Head of caudate nucleus (tissue), 42 donors: ENCODE measurements at regions not wholly inside any gene's neighbourhood (a gene's known extent, or its start where the extent isn't known, plus 50 kb on each side); places are given as distances from the start of the nearest gene placed in this dataset.

Source experiments
- DNase-seq, 42 donors: peaks; one replicate each; pipeline versions ENCODE4 v3.0.0 to v3.0.0-alpha.2; 2020 to 2021; ENCODE audit warnings: mixed read lengths in 7 of 42
- intact Hi-C: fragments of 100-400 bp; cut with DNase I; formaldehyde crosslinking; loops from one replicate; pipeline ENCODE4 v1.15.0; 2022

DNA sequence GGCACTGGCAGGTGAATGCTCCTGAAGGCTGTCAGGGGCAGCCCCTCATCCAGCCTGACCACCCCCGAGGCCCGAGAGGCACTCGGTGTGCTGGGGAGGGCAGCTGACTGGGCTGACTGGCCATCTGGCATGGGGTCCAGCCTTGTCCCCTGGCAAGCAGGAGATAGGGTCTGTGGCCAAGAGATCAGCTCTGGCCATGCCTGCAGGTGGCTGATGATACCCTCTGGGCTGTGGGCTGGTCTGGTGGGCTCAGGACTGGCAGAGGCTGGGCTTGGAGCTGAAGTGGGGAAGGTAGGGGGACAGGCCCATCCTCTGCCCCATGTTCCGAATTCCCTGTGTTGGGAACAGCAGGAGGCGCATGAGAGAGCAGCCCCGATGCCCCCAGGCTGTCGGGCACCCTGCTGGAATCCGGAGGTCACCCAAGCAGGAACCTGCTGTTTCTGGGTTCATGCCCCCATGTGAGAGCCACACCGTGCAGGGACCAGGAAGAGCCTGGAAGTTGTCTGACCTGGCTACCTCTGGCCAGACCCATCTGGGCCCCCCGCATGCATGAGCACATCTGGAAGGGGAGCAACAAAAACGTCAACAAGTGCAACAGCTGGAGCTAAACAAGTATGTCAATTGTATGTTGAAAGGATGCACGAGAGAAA lies 527.0 kb downstream of the TBC1D22A start:
- DNase-seq: peak in 2 of 42 donors; percentile 2 to 16
- intact Hi-C loops: no loop called here

DNA sequence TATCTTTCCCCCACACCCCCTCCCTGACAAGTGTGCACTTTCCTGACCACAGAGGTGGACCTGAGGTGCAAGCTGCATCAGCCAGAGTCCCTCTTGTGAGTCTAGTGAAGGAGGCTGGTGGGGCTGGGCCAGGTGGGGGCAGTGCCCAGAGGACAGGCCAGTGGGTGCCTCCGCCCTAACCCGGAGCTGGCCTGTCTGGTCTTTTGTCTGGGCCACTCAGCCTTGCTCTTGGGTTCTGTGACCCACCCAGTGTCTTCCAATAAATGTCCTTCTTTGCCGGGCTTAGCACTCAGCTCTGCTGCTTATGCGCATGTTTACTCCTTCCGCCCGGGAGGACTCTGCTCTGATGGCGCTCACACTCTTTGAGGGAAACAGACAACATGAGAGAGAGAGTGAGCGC lies 526.2 kb downstream of the TBC1D22A start:
- DNase-seq: peak in 3 of 42 donors; percentile 4 to 12 (median 5)
- intact Hi-C loops: no loop called here

DNA sequence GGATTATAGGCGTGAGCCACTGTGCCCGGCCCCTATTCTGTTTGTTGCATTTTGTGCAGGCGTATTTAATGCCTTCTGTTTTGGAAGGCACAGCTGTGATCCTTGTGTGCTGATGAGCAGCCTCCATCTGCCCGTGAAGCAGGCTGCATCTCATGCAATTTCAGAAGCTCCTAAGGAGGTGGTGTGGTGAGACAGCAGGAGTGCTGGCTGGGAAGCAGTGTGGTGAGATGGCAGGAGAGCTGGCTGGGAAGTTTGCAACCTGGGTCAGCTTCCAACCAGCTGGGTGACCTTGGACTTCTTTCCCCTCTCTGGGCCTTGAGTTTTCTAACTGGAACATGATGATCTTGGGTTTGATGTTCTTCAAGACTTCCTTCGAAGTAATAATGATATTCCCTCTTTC lies 525.1 kb downstream of the TBC1D22A start:
- intact Hi-C loops: no loop called here
- no peak for DNase-seq

DNA sequence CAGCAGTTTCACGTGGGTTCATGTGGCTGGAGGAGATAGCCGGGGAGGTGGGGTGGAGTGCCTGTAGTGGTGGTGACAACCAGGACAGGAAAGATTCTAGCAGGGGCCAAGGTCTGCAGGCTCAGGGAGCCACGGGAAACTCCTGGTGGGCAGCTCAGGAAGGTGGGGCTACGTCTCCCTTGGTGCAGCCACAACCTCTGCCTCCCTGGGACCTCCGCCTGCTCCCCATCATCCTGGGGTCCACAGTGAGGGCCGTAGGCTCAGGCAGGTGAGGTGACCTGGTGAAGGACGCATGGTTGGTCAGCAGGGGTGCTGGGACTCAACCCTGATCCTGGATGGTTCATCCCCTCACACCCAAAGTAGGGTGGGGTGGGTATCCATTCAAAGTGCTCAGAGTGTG lies 524.1 kb downstream of the TBC1D22A start:
- intact Hi-C loops: no loop called here

DNA sequence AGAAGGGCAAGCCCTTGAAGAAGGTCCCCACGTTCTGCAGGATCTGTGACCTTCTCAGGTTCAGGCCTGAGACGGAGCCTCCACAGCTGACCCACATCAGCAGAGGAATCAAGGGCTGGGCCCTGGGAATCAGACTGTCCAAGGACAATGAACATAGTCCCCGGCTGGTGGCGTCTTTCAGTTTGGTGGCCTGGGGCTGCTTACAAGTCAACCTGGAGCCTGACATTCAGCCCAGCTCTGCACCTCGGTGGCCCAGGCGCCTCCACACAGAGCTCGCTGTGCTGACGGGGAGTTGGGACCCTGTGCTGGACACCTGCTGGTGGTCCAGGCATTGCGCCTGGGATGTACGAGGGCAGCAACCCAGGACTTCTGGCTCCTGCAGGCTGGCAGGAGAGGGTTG lies 523.5 kb downstream of the TBC1D22A start:
- intact Hi-C loops: no loop called here
- DNase-seq: no peak

More for the DNA sequence above, 524.1 kb downstream of the TBC1D22A start:
- no peak for DNase-seq

DNA sequence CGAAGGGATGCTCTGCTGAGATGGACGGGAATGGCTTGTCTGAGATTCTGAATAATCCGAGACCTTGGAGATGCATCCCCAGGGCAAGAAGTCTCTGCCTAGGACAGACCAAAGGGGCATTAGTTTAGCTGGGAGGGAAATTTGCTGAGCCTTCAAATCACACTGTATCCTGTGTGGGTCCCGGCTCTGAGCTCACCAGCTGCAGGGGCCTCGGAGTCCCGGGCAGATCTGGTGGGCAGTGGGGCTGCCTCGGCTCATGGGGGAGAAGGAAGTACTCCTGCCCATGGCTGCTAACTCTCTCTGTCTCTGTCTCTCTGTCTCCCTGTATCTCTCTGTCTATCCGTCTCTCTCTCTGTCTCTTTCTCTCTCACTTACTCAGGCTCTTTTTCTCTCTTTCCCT lies 522.4 kb downstream of the TBC1D22A start:
- DNase-seq: no peak
- intact Hi-C loops: no loop called here

DNA sequence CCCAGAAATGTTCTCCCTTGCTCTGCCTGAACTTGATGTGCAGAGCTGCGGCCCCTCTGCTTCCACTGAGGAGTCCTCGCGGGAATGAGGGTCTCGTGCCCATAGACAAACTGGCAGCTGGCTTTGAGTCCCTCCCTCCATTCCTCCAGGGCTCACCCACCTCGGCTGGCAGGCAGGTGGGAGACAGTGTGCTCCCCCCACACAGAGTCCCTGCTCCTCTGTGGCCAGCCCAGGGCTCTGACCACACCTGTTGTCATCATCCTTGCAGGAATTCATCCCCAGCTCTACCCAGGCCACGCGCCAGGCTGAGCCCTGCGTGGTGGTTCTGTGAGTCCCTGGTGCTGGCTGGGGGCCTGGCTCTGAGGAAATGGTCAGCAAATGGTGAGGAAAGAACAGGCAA lies 521.9 kb downstream of the TBC1D22A start:
- intact Hi-C loops: no loop called here
- no peak for DNase-seq

DNA sequence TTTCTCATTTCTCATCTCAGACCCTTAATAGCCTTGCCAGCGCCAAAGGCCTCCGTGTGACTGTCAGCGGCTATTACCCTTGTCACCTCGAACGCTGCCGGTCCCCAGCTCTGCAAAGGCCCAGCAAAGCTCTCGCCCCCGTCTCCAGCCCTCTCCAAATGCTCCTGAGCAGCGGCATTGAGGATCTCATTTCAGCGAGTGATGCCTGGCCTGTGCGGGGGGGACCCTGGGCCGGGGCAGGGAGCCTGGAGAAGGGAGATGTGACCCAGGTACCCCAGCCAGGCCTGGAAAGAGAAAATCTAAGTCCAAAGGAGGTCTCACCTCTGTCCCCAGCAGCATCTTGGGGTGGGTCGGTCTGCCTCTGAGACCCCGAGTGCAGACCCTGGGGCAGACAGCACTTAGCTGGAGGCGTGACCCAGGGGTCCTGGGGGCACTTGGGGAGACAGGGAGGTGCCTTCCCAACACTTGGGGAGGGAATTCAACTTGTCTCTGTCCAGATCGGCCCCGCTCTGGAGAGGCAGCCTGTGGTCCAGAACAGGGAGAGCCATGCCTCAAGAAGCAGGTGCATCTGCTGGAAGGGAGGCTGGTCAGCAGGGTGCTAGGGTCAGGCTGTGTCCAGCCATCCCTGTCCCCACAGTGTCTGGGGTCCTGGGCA lies 521.3 kb downstream of the TBC1D22A start:
- intact Hi-C loops: no loop called here
- DNase-seq: no peak

DNA sequence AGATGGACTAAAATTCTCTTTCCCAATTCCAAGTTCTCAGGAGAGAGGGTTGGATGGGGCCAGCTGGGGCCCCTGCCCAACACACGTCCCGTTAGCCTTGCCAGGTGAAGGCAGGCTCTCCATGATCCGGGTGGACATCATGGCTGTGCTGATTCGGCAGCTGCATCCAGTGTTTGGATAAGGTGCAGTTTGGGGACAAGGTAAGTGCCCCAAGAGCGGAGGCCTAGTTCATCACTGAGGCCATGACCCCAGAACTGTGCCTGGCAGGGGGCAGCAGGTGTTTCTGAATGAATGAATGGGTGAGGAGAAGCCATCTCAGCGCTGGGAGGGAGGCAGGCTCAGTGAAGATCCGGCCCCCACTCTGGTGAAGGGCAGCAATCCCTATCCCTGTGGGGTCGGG lies 520.4 kb downstream of the TBC1D22A start:
- no peak for DNase-seq
- intact Hi-C loops: no loop called here

DNA sequence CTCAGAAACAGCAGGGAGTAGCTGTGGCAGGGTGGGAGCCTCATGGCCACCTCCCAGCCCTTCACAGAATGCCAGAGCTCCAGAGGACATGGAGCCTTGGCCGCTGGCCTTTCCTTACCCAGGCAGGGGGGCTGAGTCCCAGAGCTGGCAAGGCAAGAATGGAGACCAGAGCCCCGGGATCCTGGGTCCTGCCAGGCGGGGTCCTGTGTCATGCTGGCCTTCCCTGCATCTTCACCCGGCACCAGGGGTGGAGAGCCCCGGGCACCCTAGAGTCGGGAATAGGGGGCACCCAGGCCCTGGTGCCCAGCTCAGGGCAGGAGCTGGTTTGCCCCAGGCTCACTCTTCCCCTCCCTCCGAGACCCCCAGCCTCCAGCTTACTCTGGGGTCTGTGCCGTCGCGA lies 519.9 kb downstream of the TBC1D22A start:
- intact Hi-C loops: no loop called here
- no peak for DNase-seq

DNA sequence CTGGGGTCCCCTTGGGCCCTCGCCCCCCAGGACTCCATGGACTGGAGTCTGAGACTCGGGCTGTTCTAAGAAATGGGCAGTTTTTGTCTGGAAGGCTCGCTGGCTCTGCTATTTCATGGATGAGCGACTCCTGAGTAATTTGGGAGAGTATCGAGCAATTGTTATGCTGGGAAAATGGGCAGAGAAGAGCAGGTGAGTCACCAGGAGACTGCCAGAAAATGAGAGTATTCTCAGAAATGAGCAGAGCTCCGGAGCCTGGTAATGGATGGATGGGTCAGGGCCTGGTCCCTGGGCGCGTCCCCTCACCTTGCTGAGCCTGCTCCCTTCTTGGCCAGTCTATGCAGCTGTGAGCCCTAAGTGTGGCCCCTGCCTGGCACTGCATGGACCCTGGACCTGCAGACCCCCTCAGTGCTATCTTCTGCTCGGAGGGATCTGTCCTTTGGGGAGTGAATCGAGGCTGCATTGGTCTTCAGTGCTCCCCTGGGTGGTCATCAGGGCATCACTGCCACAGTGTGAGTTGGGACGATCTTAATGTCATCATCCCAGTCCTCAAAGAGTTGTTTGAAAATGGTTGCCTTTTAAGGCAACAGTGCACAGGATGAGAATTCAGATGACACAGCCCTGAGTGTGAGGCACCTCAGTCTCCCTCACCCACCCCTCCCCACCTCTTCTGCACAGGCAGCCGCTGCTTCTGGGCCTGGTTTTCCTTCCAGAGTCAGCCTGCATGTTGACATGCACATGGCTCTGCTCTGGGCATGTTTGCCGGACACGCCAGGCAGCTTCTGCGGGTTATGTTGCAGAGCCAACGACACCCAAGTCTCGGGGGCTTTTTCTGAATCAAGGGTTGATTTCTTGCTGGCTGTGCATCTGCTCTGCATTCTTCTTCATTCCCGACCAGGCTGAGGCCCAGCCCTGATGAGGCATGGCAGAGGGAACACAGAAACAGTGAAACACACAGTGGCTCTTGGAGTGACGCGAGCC lies 519.0 kb downstream of the TBC1D22A start:
- intact Hi-C loops: no loop called here
- no peak for DNase-seq

DNA sequence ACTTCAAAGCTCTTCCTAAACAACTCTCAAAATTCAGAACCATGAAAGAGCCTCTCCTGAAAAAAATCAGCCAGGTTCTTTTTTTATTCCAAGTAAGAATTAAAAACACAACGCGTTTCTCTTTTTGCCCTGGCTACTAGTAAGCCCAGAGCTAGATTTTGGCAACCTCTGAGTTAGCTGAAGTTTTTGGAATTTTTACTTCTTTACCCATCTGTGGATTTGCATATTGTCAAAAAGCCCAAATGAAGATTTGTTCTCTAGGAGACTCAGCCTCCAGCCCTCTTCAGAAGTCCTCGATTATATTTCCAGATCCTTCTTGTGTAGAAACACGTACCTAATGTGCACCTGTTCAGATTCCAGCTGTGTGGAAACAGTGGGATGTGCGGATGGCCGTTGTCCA lies 517.9 kb downstream of the TBC1D22A start:
- intact Hi-C loops: no loop called here
- no peak for DNase-seq

DNA sequence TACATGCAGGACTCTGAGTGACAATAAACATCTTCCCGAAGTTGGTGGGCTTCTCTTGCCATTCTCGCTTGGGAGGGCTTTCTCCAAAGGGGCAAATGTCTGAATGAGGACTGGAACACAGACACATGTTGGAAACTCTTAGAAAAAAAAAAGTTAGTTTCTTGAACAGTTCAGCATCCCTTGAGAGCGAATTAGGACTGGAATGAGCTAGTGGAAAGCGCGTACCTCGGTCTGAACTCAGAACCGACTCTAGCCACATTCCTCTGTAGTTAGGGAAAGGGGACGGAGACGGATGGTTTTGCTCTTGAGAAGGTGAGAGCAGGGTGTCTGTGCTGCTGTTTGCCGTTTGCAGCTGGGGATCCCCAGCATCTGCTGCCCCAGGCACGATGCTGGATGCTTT lies 517.3 kb downstream of the TBC1D22A start:
- intact Hi-C loops: no loop called here
- DNase-seq: no peak

DNA sequence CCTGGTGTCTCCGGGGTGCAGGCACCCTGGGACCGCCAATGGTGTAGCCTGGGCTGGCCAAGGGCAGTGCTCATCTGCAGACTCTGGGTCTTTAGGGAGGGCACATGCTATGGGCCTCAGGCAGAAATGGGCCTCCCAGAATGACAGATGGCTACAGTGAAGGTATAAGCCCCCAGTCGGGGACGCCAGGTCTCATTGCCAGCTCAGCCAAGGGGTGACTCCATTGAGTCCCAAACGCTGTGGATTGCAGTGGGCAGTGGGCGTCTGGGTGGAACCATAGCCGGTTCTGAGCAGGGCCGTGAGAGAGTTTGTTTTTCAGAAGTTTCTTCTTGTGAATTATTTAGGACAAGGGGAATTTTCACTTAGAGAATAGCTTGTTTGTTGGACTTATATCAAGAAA lies 516.9 kb downstream of the TBC1D22A start:
- intact Hi-C loops: no loop called here
- no peak for DNase-seq

DNA sequence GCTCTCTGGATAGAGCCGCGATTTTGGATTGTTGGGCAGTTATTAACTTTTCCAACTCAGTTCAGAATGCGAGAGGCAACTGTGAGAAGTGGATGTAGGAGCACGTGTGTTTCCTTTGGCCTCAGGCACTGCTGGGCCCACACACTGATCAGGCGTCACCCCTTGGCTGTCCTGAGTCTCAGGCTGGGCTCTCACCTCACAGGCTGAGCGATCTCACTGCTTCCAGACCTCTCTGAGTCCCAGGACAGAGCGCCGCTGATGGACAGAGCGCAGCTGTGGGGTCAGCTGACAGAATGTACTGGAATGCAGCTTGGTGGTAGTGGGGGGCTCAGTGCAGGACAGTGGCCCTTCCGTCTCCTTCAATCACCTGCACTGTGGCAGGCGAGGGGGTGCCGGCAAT lies 516.2 kb downstream of the TBC1D22A start:
- intact Hi-C loops: no loop called here

DNA sequence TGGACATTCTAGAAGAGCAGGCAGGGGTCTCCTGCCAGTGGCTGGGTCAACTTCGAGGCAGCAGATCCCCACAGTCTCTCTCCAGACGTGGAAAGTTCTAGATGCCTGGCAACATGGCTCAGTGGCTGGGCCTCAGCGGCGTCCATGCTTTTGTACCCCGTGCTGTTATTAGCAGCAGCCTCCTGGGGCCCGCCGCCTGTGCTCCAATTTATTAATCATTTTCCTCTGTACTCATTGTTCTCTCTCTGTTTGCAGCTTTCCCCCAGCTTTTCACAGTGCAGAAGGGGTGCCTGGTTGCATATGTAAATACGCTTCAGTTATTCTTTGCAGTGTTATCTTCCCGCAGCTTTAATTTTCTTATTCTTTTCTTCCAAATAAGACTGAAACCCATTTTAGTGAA lies 515.1 kb downstream of the TBC1D22A start:
- DNase-seq: no peak

More for the DNA sequence above, 516.2 kb downstream of the TBC1D22A start:
- DNase-seq: no peak

DNA sequence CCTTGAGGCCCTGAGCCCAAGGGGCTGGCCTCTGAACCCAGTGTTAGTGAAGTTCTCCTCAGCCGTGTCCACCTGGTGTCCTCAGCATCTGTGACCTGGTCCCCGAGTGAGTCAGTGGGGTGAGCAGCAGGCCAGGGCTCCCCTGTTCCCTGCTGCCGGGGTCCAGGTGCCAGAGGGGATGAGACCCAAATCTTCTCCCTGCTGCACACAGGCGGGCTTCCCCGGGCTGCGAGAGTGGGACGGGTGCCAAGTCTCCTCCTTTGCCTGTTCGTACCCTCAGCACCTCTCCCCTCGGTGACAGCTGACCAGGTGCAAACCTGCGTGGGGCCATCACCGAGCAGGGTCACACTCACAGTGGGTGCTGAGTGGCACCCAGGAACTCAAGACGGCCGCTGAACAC lies 514.5 kb downstream of the TBC1D22A start:
- DNase-seq: no peak
- intact Hi-C loops: no loop called here

More for the DNA sequence above, 515.1 kb downstream of the TBC1D22A start:
- intact Hi-C loops: no loop called here

DNA sequence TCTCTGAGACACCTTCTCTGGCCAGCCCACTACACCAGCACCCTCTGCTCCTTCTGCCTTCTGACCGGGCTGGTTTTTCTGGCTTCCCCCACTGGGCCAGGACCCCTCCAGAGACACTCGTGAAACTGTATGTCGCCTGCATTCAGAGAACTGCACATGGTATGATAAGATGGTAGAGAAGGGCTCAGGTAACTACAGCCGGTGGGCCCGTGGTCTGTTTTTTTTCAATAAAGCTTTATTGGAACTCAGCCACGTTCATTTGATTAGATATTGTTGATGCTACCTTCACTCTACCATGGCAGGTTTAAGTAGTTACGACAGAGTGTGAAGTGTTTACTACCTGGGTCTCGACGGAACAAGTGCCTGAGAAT lies 514.0 kb downstream of the TBC1D22A start:
- DNase-seq: no peak
- intact Hi-C loops: no loop called here

DNA sequence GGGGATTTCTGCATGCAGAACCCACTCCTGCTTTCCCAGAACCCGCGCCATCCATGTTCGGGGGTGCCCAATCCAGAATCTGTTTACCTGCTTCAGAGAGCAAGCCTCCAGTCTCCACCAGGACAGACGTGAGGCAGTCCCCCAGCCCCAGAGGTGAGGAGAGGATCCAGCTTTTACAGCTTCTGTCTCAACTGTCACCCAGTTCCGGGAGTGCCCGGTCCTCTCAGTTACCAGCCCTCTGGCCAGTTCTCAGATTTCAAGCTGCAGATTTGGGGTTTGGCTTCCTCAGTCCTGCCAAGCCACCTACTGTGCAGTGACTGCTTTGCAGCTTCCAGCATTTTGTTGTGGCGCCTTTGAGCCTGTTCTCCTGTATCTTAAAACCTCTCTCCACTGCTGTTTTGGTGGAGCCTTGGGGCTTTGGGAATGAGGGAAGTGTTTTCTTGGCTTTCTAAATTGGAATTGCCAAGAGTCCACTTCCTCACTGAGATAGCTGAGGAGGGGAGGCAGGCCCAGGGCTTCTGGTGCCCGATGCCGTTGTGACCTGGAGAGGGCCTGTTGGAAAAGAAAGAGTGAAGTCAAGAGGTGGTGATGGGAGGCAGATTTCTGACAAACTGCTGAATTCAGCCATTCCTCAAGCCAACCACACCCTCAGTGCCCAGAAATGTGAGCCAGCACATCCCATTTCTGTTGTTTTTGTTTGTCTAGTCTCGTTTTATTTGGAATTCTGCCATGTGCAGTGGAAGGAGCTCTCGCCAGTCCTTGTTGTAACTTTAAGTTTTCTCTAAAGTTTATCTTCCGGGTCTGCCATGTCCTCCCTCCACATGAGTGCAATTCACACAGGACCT lies 513.4 kb downstream of the TBC1D22A start:
- intact Hi-C loops: no loop called here
- DNase-seq: no peak
